GM18519 (cell line): ENCODE measurements at regions not wholly inside any gene's neighbourhood (a gene's known extent, or its start where the extent isn't known, plus 50 kb on each side); places are given as distances from the start of the nearest gene placed in this dataset.
A peak's percentile ranks its signal among the peaks of the same experiment; 100 is the strongest.
"Not testable (repeated sequence)": the region's sequence is repeated elsewhere in the genome, so short reads cannot be mapped to it uniquely, and the experiment has no call there.

Experiments used
- ATAC-seq: cut with Tn5 transposase; IDR thresholded peaks from one replicate; pipeline ENCODE4 v1.9.1; 2021; ENCODE audit warnings: mild to moderate bottlenecking, moderate library complexity; ENCODE audit not compliant: unreplicated experiment, low FRiP score

GRCh38 chrX:115909017-115909416 is 261.5 kb upstream of the AGTR2 start:
- ATAC-seq: no peak

- no peak for ATAC-seq
These were observed 258.6 kb upstream of the AGTR2 start for GRCh38 chrX:115911967-115912366.

GRCh38 chrX:115912372-115912897 is 258.1 kb upstream of the AGTR2 start:
- ATAC-seq: peak; percentile 92

- ATAC-seq: peak; percentile 54
These were observed 257.0 kb upstream of the AGTR2 start for GRCh38 chrX:115913575-115913974.

DNA sequence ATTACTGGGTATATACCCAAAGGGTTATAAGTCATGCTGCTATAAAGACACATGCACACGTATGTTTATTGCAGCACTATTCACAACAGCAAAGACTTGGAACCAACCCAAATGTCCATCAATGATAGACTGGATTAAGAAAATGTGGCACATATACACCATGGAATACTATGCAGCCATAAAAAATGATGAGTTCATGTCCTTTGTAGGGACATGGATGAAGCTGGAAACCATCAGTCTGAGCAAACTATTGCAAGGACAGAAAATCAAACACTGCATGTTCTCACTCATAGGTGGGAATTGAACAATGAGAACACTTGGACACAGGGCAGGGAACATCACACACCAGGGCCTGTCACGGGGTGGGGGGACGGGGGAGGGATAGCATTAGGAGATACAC is 254.9 kb upstream of the AGTR2 start:
- ATAC-seq: not testable (repeated sequence)

- no peak for ATAC-seq
These were observed 241.1 kb upstream of the AGTR2 start for GRCh38 chrX:115929480-115929879.

GRCh38 chrX:115936008-115936407 is 234.5 kb upstream of the AGTR2 start:
- no peak for ATAC-seq

- peak; percentile 65 for ATAC-seq
These were observed 231.5 kb upstream of the AGTR2 start for GRCh38 chrX:115939070-115939469.

- ATAC-seq: no peak
These were observed 230.8 kb upstream of the AGTR2 start for GRCh38 chrX:115939636-115940160.

DNA sequence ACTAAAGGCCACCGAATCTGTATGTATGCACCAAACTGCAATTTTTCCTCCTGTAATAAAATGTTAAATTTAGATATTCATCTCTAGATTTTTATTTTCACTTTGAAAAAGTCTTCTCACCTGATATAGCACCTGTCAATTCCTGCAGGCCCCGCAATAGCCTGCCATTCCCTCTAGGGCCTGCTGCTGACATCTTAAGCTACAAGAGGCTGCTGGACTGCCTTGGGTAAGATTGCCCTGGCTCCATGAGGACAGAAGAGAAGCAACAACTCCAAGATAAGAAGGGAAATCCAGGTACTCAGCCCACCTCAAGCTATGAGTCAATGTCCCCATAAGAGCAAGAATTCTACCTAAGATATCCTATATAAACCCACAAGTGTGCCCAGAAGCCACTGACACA is 230.2 kb upstream of the AGTR2 start:
- no peak for ATAC-seq

DNA sequence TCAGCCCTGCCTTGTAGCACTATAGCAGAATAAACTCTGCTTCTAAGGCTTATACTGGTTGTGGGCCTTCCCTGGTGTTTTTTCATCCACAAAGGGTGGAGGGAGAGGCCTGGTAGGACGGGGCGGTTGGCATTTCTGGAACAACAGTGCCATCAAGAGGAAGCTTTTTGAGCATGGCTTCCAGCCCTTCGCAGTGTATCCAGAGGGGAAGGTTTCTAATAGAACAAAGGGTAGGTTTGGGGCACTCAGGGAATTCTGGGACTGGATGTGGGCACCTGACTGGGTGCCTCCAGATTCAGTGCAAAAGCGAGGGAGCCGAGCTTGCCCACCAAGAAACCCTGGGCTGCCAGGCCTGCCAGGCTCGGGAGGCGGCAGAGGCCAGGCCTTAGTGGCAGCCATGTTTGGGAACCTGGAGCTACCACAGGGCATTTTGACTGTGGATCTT is 229.6 kb upstream of the AGTR2 start:
- ATAC-seq: no peak

DNA sequence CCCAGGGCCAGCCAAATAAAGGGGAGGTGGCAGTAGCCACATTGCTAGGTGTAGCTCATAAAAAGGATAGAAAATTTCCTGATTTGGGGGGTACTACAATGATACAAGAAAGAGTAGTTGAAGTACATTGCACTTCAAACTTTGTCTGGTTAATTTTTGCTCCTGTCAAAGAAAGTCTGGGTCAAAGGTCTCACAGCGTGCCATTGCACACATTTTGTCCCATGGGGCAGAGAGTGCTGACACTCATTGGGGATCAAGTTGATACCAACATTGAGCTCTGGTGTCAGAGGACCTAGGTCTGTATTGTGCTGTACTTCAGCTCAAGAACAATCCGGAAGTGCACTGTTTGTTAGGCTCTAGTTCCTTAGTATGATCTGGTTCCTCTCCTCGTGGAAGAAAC is 229.2 kb upstream of the AGTR2 start:
- no peak for ATAC-seq

GRCh38 chrX:115946059-115946458 is 224.5 kb upstream of the AGTR2 start:
- no peak for ATAC-seq

DNA sequence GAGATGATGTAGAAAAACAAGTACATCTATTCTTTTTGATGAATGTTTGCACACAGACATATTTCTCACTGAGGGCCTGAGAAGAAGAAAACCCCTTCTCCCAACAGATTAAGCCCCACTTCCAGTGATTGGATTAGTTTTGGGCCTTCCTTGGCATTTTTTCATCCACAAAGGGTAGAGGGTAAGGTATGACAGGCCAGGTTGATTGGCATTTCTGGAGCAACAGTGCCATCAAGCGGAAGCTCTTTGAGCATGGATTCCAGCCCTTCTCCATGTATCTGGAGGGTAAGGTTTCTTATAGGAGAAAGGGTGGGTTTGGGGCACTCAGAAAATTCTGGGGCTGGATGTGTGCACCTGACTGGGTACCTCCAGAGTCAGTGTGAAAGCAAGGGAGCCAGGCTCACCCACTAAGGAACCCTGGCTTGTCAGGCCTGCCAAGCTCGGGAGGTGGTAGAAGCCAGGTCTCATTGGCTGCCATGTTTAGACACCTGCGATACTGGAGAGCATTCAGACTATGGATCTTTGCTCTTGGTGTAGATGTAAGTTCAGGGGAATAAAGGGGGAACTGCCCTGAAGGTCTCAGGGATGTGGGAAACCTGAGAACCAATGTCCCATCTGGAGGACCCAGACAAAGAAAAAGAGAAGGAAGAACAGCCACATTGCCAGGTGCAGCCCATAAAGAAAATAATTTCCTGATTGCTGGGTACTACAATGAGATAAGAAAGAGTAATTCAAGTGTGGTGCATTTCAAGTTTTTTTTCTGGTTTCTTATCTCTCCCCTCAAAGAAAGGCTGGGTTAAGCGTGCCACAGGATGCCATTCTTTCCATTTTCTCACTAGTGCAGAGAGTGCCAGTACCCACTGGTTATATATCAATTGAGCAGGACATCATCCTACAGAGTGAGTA is 222.3 kb upstream of the AGTR2 start:
- ATAC-seq: no peak

- no peak for ATAC-seq
These were observed 220.4 kb upstream of the AGTR2 start for GRCh38 chrX:115949900-115950822.

DNA sequence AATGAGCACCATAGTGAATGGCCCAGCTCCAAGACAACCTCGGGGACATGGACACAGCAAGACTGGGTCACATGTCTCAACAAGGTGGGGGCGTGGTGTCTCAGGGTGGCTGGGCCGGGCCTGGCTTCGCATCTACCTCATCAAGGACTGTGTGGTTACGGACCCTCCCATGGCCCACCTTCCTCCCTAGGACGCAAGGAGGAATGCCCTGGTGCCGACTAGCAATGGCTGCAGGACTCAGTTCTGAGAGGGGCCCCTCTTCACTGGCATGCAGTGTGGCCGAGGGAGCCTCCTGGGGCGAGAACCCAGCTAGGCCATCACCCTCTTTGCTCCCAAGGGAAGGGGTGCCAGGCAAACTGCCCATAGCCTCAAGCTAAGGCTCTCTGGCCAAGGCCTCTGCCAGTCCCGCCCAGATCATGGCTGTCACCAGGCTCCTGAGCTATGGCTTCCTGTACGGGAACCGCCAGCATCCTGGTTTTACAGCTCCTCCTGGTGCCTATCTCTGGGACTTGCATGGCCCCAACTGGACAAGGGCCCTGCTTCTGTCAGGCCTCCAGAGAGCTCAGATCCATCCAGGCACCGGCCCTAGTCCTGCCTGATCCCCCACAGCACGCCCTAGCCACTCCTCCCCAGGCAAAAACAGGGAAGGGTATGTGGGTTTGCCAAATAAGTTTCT is 218.0 kb upstream of the AGTR2 start:
- no peak for ATAC-seq

GRCh38 chrX:115957862-115958490 is 212.6 kb upstream of the AGTR2 start:
- no peak for ATAC-seq

- no peak for ATAC-seq
These were observed 211.7 kb upstream of the AGTR2 start for GRCh38 chrX:115958687-115959359.

DNA sequence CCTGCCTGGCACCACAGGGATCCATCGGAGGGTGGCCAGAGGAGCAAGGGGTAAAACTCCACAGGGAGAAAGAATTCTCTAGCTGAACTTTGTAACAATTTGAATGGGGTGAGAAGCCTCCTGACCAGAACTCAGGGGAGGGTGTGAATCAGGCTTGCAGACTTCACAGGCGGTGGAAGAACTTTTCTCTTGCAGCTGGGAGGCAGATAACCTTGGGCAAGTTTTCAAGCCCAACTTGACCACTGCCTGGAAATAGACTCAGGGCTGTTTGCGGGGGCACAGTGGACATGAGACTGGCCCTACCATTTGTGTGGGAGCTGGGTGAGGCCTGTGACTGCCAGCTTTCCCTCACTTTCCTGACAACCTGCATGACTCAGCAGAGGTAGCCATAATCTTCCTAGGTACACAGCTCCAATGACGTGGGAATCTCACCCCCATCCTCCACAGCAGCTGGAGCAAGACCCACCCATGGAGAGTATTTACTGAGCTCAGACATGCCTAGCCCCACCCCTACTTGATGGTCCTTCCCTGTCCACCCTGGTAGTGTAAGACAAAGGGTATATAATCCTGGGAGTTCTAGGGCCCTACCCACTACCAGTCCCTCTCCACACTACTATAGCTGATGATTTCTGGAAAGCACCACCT is 210.0 kb upstream of the AGTR2 start:
- no peak for ATAC-seq
